GM23248 (cell line): ENCODE measurements at regions not wholly inside any gene's neighbourhood (a gene's known extent, or its start where the extent isn't known, plus 50 kb on each side); places are given as distances from the start of the nearest gene placed in this dataset.

ENCODE experiments used
- EZH2 ChIP-seq: fragments of 200-600 bp; sonication (generic); IDR thresholded peaks from 2 replicates; pipeline ENCODE4 v1.6.1; 2018; ENCODE audit warnings: antibody characterized with exemption, mild to moderate bottlenecking; ENCODE audit not compliant: insufficient read depth, poor library complexity, severe bottlenecking
- EZH2phosphoT487 ChIP-seq: fragments of 200-600 bp; sonication (generic); IDR thresholded peaks from 2 replicates; pipeline ENCODE4 v1.6.1; 2018; ENCODE audit warnings: antibody characterized with exemption, moderate library complexity, mild to moderate bottlenecking, low read depth; ENCODE audit not compliant: insufficient read depth

GRCh38 chr9:29659736-29660135, 2086.5 kb upstream of the C9orf72 start:
- TF ChIP-seq EZH2phosphoT487 (no peak), EZH2 (no peak)
